Keratinocyte (primary cell): ENCODE measurements at regions not wholly inside any gene's neighbourhood (a gene's known extent, or its start where the extent isn't known, plus 50 kb on each side); places are given as distances from the start of the nearest gene placed in this dataset.

ENCODE experiments used
- DNase-seq: peaks from one replicate; pipeline ENCODE4 v3.0.0-alpha.2; 2011; ENCODE audit warnings: low read depth, missing footprints, low spot score
- FAIRE-seq: peaks from 2 replicates; lab custom pipeline; 2011; peaks lifted over from hg19 to GRCh38; lab: Jason Lieb, UNC
- H2AFZ ChIP-seq: 2 replicates; pipeline ENCODE4 v1.6.0; 2012; ENCODE audit warnings: low read length, control low read depth, inconsistent platforms; ENCODE audit not compliant: control insufficient read depth
- H3K27ac ChIP-seq: 2 replicates; pipeline ENCODE4 v1.5.1; 2011; ENCODE audit warnings: low read length; ENCODE audit not compliant: control insufficient read depth, insufficient read depth
- H3K27me3 ChIP-seq: 3 replicates; pipeline ENCODE4 v1.6.0; 2011; ENCODE audit warnings: low read length; ENCODE audit not compliant: control insufficient read depth, insufficient read depth; ENCODE audit errors: extremely low read depth
- H3K36me3 ChIP-seq, 2 experiments: 2 replicates in 1 of 2; 3 replicates in 1 of 2; pipeline ENCODE4 v1.5.1; 2011; ENCODE audit warnings: low read length in 2 of 2, mild to moderate bottlenecking in 1 of 2; ENCODE audit not compliant: control insufficient read depth in 2 of 2, insufficient read depth in 2 of 2; ENCODE audit errors: extremely low read depth in 1 of 2
- H3K4me1 ChIP-seq: 3 replicates; pipeline ENCODE4 v1.5.1; 2011; ENCODE audit warnings: low read length; ENCODE audit not compliant: control insufficient read depth, insufficient read depth; ENCODE audit errors: extremely low read depth
- H3K4me2 ChIP-seq: 3 replicates; pipeline ENCODE4 v1.6.0; 2011; ENCODE audit warnings: low read depth, low read length; ENCODE audit not compliant: control insufficient read depth, insufficient read depth; ENCODE audit errors: extremely low read depth
- H3K4me3 ChIP-seq, 3 experiments: fragments of 200-600 bp in 1 of 3; sonication (generic) in 1 of 3; 2 replicates in 2 of 3; 3 replicates in 1 of 3; pipeline ENCODE4 v1.5.1; 2011 to 2016; ENCODE audit warnings: low read length in 3 of 3, mild to moderate bottlenecking in 3 of 3, control low read depth in 2 of 3, inconsistent platforms in 1 of 3, low read depth in 1 of 3, mixed read lengths in 1 of 3, mixed run types in 1 of 3, moderate library complexity in 1 of 3; ENCODE audit not compliant: control insufficient read depth in 2 of 3, insufficient read depth in 2 of 3; ENCODE audit errors: extremely low read depth in 1 of 3
- H3K79me2 ChIP-seq: 2 replicates; pipeline ENCODE4 v1.6.0; 2012; ENCODE audit warnings: low read length; ENCODE audit not compliant: control insufficient read depth, insufficient read depth
- H3K9ac ChIP-seq: 3 replicates; pipeline ENCODE4 v1.6.0; 2011; ENCODE audit warnings: low read length; ENCODE audit not compliant: control insufficient read depth, insufficient read depth; ENCODE audit errors: extremely low read depth
- H3K9me1 ChIP-seq: 3 replicates; pipeline ENCODE4 v1.6.0; 2011; ENCODE audit warnings: low read length; ENCODE audit not compliant: control insufficient read depth, insufficient read depth; ENCODE audit errors: extremely low read depth
- H3K9me3 ChIP-seq: 2 replicates; pipeline ENCODE4 v1.5.1; 2012; ENCODE audit warnings: low read depth, low read length; ENCODE audit not compliant: control insufficient read depth
- H4K20me1 ChIP-seq: 3 replicates; pipeline ENCODE4 v1.6.0; 2011; ENCODE audit warnings: low read length; ENCODE audit not compliant: control insufficient read depth, insufficient read depth; ENCODE audit errors: extremely low read depth
- EZH2 ChIP-seq: IDR thresholded peaks from one replicate; pipeline ENCODE4 v1.6.1; 2012; ENCODE audit warnings: inconsistent platforms, mild to moderate bottlenecking, low read length, moderate library complexity
- dilution Hi-C: fragments of 300-500 bp; cut with MboI; formaldehyde crosslinking; loops from one replicate; pipeline ENCODE4 v1.7.0; 2020; ENCODE audit warnings: low sequenced_read_pairs; ENCODE audit not compliant: extremely low pct_ligation_motif_present
- TF ChIP-seq, protein P1 (sequence below), 3 experiments: IDR thresholded peaks in 1 of 3; conservative IDR thresholded peaks in 1 of 3; optimal IDR thresholded peaks in 1 of 3; 2 replicates in 2 of 3; 3 replicates in 1 of 3; pipeline versions ENCODE3 to v1.5.1; 2011; ENCODE audit warnings: low read length in 3 of 3, mild to moderate bottlenecking in 3 of 3, moderate library complexity in 2 of 3, control low read depth in 1 of 3, inconsistent platforms in 1 of 3; ENCODE audit not compliant: insufficient read depth in 2 of 3; ENCODE audit errors: extremely low read depth in 1 of 3

DNA sequence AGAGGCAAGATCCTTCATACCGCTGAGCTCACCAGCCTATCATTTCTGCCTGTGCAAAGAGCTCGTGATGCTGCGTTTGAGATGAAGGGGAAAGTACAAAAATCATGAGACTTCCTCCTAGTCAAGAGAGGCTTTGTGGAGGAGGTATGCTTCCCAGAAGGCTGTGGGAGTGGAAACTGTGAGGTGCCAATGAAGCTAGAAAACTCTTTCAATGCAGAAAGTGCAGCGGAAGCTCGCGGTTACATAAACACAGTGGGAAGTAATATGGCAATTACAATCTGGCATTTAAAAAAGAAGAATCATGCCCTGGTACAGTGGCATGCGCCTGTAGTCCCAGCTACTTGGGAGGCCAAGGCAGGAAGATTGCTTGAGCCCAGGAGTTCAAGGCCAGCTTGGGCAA is 134.8 kb downstream of the EHF start:
- dilution Hi-C loops, result no loop called here
- H3K9ac ChIP-seq, result no peak overlapping the region

DNA sequence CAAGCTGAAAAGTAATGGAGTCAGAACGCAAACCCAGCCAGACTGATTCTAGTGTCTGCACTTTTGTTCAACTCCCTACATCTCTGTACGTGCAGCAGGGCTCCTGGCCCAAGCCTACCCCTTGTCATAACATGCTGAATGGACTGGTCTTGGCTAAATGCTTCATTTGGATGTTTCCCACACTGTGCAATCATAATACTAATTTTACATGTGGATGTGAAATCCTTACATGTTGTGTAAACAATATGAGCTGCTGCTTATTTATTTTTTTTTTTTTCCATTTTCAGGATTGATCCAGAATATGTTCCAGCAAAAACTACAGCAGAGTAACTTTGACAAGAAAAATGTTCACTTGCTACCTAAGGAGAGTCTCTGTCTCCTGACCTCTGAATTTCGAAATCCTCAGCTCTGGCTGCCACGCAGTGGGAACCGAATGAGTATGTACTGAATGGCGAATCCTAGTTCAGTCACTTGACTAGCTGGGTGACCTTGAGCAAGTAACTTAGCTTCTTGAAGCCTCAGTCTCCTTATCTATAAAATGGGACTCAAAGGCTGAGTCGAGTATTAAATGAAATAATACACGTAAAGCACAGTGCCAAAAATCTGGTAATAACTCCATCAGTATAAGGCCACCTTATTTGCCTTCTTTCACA is 133.4 kb downstream of the EHF start:
- Histone ChIP-seq H3K4me1 (peaks cover 6% of the 10 kb centered on the region), H3K36me3 (no peaks in the 10 kb centered on the region), H2AFZ (no peak overlapping the region), H4K20me1 (no peaks in the 10 kb centered on the region), H3K79me2 (no peaks in the 10 kb centered on the region), H3K9me1 (no peaks in the 10 kb centered on the region), H3K4me2 (no peak overlapping the region), H3K27ac (no peak overlapping the region), H3K9ac (no peak overlapping the region), H3K4me3 (no peak overlapping the region), H3K9me3 (no peaks in the 10 kb centered on the region), H3K27me3 (no peaks in the 10 kb centered on the region)
- dilution Hi-C loops, result no loop called here
- DNase-seq (no peak), FAIRE-seq (peak; percentile 34)
- TF ChIP-seq, protein P1, sequence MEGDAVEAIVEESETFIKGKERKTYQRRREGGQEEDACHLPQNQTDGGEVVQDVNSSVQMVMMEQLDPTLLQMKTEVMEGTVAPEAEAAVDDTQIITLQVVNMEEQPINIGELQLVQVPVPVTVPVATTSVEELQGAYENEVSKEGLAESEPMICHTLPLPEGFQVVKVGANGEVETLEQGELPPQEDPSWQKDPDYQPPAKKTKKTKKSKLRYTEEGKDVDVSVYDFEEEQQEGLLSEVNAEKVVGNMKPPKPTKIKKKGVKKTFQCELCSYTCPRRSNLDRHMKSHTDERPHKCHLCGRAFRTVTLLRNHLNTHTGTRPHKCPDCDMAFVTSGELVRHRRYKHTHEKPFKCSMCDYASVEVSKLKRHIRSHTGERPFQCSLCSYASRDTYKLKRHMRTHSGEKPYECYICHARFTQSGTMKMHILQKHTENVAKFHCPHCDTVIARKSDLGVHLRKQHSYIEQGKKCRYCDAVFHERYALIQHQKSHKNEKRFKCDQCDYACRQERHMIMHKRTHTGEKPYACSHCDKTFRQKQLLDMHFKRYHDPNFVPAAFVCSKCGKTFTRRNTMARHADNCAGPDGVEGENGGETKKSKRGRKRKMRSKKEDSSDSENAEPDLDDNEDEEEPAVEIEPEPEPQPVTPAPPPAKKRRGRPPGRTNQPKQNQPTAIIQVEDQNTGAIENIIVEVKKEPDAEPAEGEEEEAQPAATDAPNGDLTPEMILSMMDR (optimal IDR thresholded peaks at IDR 0.05 in 1 of 3, IDR thresholded peaks at IDR 0.05 in 1 of 3, conservative IDR thresholded peaks at IDR 0.05 in 1 of 3; ENCODE audit: extremely low read depth in 1 of 3, insufficient read depth in 2 of 3, low read length in 3 of 3), result no peak
- no peak for TF ChIP-seq EZH2

More for the DNA sequence above, 134.8 kb downstream of the EHF start:
- H3K4me2 ChIP-seq, result no peak overlapping the region
- H3K27ac ChIP-seq, result no peak overlapping the region
- H3K9me3 ChIP-seq, result no peaks in the 10 kb centered on the region
- no peaks in the 10 kb centered on the region for H3K9me1 ChIP-seq
- H3K4me1 ChIP-seq, result no peaks in the 10 kb centered on the region
- no peaks in the 10 kb centered on the region for H3K79me2 ChIP-seq
- no peaks in the 10 kb centered on the region for H3K36me3 ChIP-seq
- FAIRE-seq (no peak), DNase-seq (no peak)
- no peaks in the 10 kb centered on the region for H3K27me3 ChIP-seq
- no peak overlapping the region for H3K4me3 ChIP-seq
- TF ChIP-seq, protein P1 (optimal IDR thresholded peaks at IDR 0.05 in 1 of 3, IDR thresholded peaks at IDR 0.05 in 1 of 3, conservative IDR thresholded peaks at IDR 0.05 in 1 of 3; ENCODE audit: extremely low read depth in 1 of 3, insufficient read depth in 2 of 3, low read length in 3 of 3), result no peak
- TF ChIP-seq EZH2, result no peak
- H4K20me1 ChIP-seq, result no peaks in the 10 kb centered on the region
- H2AFZ ChIP-seq, result no peak overlapping the region
